ENCODE measurements at regions not wholly inside any gene's neighbourhood (a gene's known extent, or its start where the extent isn't known, plus 50 kb on each side); places are given as distances from the start of the nearest gene placed in this dataset.

- H3K4me3 ChIP-seq = no peak overlapping the region
- no peak for ATAC-seq
These were observed 791.7 kb upstream of the PHF14 start for GRCh38 chr7:10181996-10182395.

GRCh38 chr7:10192074-10192473 lies 781.6 kb upstream of the PHF14 start:
- Histone ChIP-seq H3K9me3 (no peaks in the 10 kb centered on the region), H3K36me3 (no peaks in the 10 kb centered on the region), H3K4me1 (no peaks in the 10 kb centered on the region), H3K4me3 (no peak overlapping the region), H3K27ac (no peak overlapping the region), H3K27me3 (ENCODE audit: low read depth) (no peaks in the 10 kb centered on the region)
- no peak for ATAC-seq
- DNase-seq = no peak
- TF ChIP-seq, protein P1, sequence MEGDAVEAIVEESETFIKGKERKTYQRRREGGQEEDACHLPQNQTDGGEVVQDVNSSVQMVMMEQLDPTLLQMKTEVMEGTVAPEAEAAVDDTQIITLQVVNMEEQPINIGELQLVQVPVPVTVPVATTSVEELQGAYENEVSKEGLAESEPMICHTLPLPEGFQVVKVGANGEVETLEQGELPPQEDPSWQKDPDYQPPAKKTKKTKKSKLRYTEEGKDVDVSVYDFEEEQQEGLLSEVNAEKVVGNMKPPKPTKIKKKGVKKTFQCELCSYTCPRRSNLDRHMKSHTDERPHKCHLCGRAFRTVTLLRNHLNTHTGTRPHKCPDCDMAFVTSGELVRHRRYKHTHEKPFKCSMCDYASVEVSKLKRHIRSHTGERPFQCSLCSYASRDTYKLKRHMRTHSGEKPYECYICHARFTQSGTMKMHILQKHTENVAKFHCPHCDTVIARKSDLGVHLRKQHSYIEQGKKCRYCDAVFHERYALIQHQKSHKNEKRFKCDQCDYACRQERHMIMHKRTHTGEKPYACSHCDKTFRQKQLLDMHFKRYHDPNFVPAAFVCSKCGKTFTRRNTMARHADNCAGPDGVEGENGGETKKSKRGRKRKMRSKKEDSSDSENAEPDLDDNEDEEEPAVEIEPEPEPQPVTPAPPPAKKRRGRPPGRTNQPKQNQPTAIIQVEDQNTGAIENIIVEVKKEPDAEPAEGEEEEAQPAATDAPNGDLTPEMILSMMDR (IDR thresholded peaks at IDR 0.05) = no peak
- intact Hi-C loops (cut with DNase I) = no loop called here

More at GRCh38 chr7:10181996-10182395, 791.7 kb upstream of the PHF14 start:
- intact Hi-C loops (cut with DNase I) = no loop called here
- DNase-seq = no peak
- no peaks in the 10 kb centered on the region for H3K9me3 ChIP-seq
- no peaks in the 10 kb centered on the region for H3K27me3 ChIP-seq (ENCODE audit: low read depth)
- no peaks in the 10 kb centered on the region for H3K4me1 ChIP-seq
- TF ChIP-seq, protein P1 (IDR thresholded peaks at IDR 0.05) = no peak
- no peaks in the 10 kb centered on the region for H3K36me3 ChIP-seq
- no peak overlapping the region for H3K27ac ChIP-seq

DNA sequence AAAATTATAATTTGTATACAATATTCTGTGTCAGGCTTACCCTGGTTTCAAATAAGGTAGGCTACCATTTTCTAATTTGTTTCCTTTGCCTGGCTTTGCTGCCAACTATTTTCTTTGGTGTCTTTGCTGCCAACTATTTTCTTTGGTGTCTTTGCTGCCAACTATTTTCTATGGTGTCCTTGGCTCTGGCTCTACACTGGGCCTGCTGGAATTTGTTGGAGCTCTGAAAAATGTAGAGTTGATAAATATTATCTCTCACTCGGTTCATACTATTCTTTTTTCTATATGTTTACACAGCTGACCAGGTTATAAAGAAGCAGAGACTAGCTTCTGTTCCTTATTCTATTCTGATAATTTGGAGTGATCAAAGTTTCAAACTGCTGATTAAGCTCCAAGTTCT lies 768.0 kb upstream of the PHF14 start:
- H3K4me1 ChIP-seq = no peaks in the 10 kb centered on the region
- no peak for ATAC-seq
- intact Hi-C loops (cut with DNase I) = no loop called here
- TF ChIP-seq, protein P1 (IDR thresholded peaks at IDR 0.05) = no peak
- H3K27me3 ChIP-seq (ENCODE audit: low read depth) = no peaks in the 10 kb centered on the region
- H3K4me3 ChIP-seq = no peak overlapping the region
- no peaks in the 10 kb centered on the region for H3K36me3 ChIP-seq
- H3K9me3 ChIP-seq = no peaks in the 10 kb centered on the region
- DNase-seq = no peak
- H3K27ac ChIP-seq = no peak overlapping the region

GRCh38 chr7:10210000-10210399 lies 763.7 kb upstream of the PHF14 start:
- H3K9me3 ChIP-seq = peaks cover 5% of the 10 kb centered on the region
- intact Hi-C loops (cut with DNase I) = no loop called here
- H3K27me3 ChIP-seq (ENCODE audit: low read depth) = no peaks in the 10 kb centered on the region
- H3K36me3 ChIP-seq = no peaks in the 10 kb centered on the region
- no peak for DNase-seq
- no peak for ATAC-seq
- H3K4me3 ChIP-seq = no peak overlapping the region
- TF ChIP-seq, protein P1 (IDR thresholded peaks at IDR 0.05) = no peak
- H3K27ac ChIP-seq = no peak overlapping the region
- no peaks in the 10 kb centered on the region for H3K4me1 ChIP-seq

DNA sequence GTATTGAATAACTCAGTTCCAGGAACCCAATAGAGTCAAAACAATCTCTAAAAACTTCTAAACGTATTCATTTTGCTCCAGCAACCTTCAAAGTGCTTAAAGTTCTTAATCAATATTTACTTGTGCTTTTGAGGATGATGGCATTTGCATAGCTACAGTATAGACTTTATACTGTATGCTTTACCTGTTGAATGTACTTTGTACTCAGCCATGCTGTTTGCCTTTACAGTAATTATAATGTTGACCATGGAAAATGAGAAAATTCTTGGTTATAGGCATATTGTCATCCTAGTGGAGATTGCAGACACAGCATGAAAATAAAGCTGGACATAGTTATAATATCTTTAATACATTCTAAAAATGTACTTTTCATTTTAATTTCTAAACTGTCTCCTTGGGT lies 762.7 kb upstream of the PHF14 start:
- no peak for ATAC-seq
- TF ChIP-seq, protein P1 (IDR thresholded peaks at IDR 0.05) = no peak
- intact Hi-C loops (cut with DNase I) = no loop called here
- Histone ChIP-seq H3K4me1 (no peaks in the 10 kb centered on the region), H3K27ac (no peak overlapping the region), H3K36me3 (no peaks in the 10 kb centered on the region), H3K4me3 (no peak overlapping the region), H3K9me3 (peaks cover 5% of the 10 kb centered on the region), H3K27me3 (ENCODE audit: low read depth) (no peaks in the 10 kb centered on the region)
- no peak for DNase-seq

DNA sequence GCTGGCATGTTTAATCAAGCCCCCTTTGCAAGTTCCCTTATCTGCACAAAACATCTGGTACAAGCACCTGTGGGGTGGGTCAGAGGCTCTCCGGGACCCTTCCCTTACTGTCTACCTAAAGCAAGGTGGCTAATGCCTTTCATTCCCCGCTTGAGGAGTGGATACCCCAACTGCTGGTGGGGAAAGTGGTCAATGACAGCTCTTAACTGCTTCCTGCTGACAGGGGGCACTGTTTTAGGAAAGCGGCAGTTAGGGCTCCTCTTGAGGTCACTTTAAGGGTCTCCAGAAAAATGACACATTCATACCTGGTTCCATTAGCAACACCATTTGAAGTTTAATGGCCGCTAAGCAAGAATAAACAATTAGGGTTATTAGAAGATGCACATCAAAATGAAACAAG lies 761.8 kb upstream of the PHF14 start:
- intact Hi-C loops (cut with DNase I) = no loop called here
- Histone ChIP-seq H3K36me3 (no peaks in the 10 kb centered on the region), H3K27ac (no peak overlapping the region), H3K27me3 (ENCODE audit: low read depth) (no peaks in the 10 kb centered on the region), H3K4me3 (no peak overlapping the region), H3K9me3 (peaks cover 5% of the 10 kb centered on the region), H3K4me1 (no peaks in the 10 kb centered on the region)
- TF ChIP-seq, protein P1 (IDR thresholded peaks at IDR 0.05) = no peak
- no peak for ATAC-seq
- no peak for DNase-seq

Data from lower lobe of right lung (tissue), 2 donors.